H1 (cell line): ENCODE measurements at regions not wholly inside any gene's neighbourhood (a gene's known extent, or its start where the extent isn't known, plus 50 kb on each side); places are given as distances from the start of the nearest gene placed in this dataset.

Source experiments
- CTCF ChIA-PET: fragments of 300-600 bp; sonication (Branson Sonifier 250); formaldehyde crosslinking; loops from one replicate; lab custom pipeline; 2021; ENCODE audit not compliant: partially characterized antibody; lab: Charles Lee
- POLR2A ChIA-PET: fragments of 300-600 bp; sonication (Branson Sonifier 250); formaldehyde crosslinking; loops from one replicate; lab custom pipeline; 2021; ENCODE audit warnings: inconsistent platforms; ENCODE audit not compliant: partially characterized antibody; lab: Charles Lee
- DNase-seq, 2 experiments: peaks; one replicate each; pipeline versions ENCODE4 v3.0.0 to v3.0.0-alpha.2; 2010 to 2022; ENCODE audit warnings: low spot score in 2 of 2, low read depth in 1 of 2, mixed read lengths in 1 of 2
- FAIRE-seq: peaks from 2 replicates; lab custom pipeline; 2011; peaks lifted over from hg19 to GRCh38; lab: Jason Lieb, UNC
- H2AFZ ChIP-seq: 2 replicates; pipeline ENCODE4 v1.8.1; 2012; ENCODE audit warnings: low read length, inconsistent platforms
- H2AK5ac ChIP-seq: 2 replicates; pipeline ENCODE4 v1.6.1; 2013; ENCODE audit warnings: low read depth, low read length
- H2BK120ac ChIP-seq: replicated peaks from 2 replicates; pipeline ENCODE3; 2013; ENCODE audit warnings: low read depth, low read length, inconsistent platforms
- H2BK12ac ChIP-seq: 2 replicates; pipeline ENCODE4 v1.6.1; 2013; ENCODE audit warnings: low read depth, low read length
- H2BK15ac ChIP-seq: 2 replicates; pipeline ENCODE4 v1.6.1; 2013; ENCODE audit warnings: low read length
- H2BK20ac ChIP-seq: 2 replicates; pipeline ENCODE4 v1.6.1; 2013; ENCODE audit warnings: low read length
- H2BK5ac ChIP-seq: 2 replicates; pipeline ENCODE4 v1.6.1; 2013; ENCODE audit warnings: low read depth, low read length
- H3K14ac ChIP-seq: 2 replicates; pipeline ENCODE4 v1.6.1; 2013; ENCODE audit warnings: inconsistent platforms; ENCODE audit not compliant: insufficient read length
- H3K18ac ChIP-seq: 2 replicates; pipeline ENCODE4 v1.6.1; 2013; ENCODE audit warnings: low read length; ENCODE audit errors: extremely low read depth
- H3K23ac ChIP-seq: 2 replicates; pipeline ENCODE4 v1.6.1; 2013; ENCODE audit warnings: inconsistent platforms; ENCODE audit not compliant: insufficient read length
- H3K23me2 ChIP-seq: 2 replicates; pipeline ENCODE4 v1.6.1; 2013; ENCODE audit warnings: low read depth, low read length
- H3K27ac ChIP-seq: 2 replicates; pipeline ENCODE4 v1.6.1; 2011; ENCODE audit warnings: low read depth, low read length, inconsistent platforms
- H3K27me3 ChIP-seq, 4 experiments: replicated peaks in 1 of 4; 1 replicate in 1 of 4; 2 replicates in 3 of 4; pipeline versions ENCODE4 v1.6.1 to v1.8.1; 2011 to 2013; ENCODE audit warnings: low read length in 3 of 4, mild to moderate bottlenecking in 3 of 4, inconsistent platforms in 2 of 4, mixed read lengths in 2 of 4, moderate library complexity in 1 of 4; ENCODE audit not compliant: control insufficient read depth in 3 of 4, insufficient read depth in 3 of 4; ENCODE audit errors: extremely low read depth in 1 of 4
- H3K36me3 ChIP-seq, 4 experiments: 2 replicates each; pipeline versions ENCODE4 v1.6.1 to v1.8.1; 2011 to 2013; ENCODE audit warnings: mild to moderate bottlenecking in 4 of 4, low read length in 3 of 4, moderate library complexity in 2 of 4, control low read depth in 1 of 4, inconsistent platforms in 1 of 4; ENCODE audit not compliant: insufficient read depth in 4 of 4, control insufficient read depth in 2 of 4
- H3K4ac ChIP-seq: replicated peaks from 2 replicates; pipeline ENCODE3; 2013; ENCODE audit warnings: low read length, low read depth, mixed read lengths, inconsistent platforms; ENCODE audit not compliant: insufficient read length
- H3K4me1 ChIP-seq, 4 experiments: replicated peaks in 1 of 4; 1 replicate in 1 of 4; 2 replicates in 3 of 4; pipeline versions ENCODE4 v1.6.1 to v1.8.1; 2011 to 2013; ENCODE audit warnings: low read length in 3 of 4, inconsistent platforms in 2 of 4, mixed read lengths in 1 of 4; ENCODE audit not compliant: insufficient read depth in 4 of 4, control insufficient read depth in 3 of 4
- H3K4me2 ChIP-seq, 2 experiments: 2 replicates each; pipeline versions ENCODE4 v1.6.1 to v1.8.1; 2011 to 2013; ENCODE audit warnings: low read depth in 2 of 2, low read length in 2 of 2, control low read depth in 1 of 2, inconsistent platforms in 1 of 2, mild to moderate bottlenecking in 1 of 2; ENCODE audit not compliant: insufficient read depth in 1 of 2
- H3K4me3 ChIP-seq, 4 experiments: fragments of 200-600, 300-600 bp in 1 of 4; sonication (generic), shearing (Covaris generic), sonication (Bioruptor Twin) in 1 of 4; 2 replicates each; pipeline versions ENCODE4 v1.5.1 to v1.8.1; 2011 to 2016; ENCODE audit warnings: low read length in 4 of 4, low read depth in 3 of 4, control low read depth in 2 of 4, inconsistent platforms in 2 of 4, mild to moderate bottlenecking in 2 of 4, mixed read lengths in 1 of 4, moderate library complexity in 1 of 4; ENCODE audit not compliant: insufficient read depth in 2 of 4; ENCODE audit errors: extremely low read depth in 1 of 4
- H3K56ac ChIP-seq: replicated peaks from 2 replicates; pipeline ENCODE3; 2013; ENCODE audit warnings: low read depth, mild to moderate bottlenecking, mixed read lengths, low read length, inconsistent platforms; ENCODE audit not compliant: insufficient read length
- H3K79me1 ChIP-seq: 2 replicates; pipeline ENCODE4 v1.6.1; 2013; ENCODE audit warnings: low read depth, low read length, control low read depth
- H3K79me2 ChIP-seq, 2 experiments: 2 replicates each; pipeline versions ENCODE4 v1.6.1 to v1.8.1; 2012 to 2013; ENCODE audit warnings: low read length in 2 of 2, mild to moderate bottlenecking in 2 of 2, inconsistent platforms in 1 of 2; ENCODE audit not compliant: insufficient read depth in 2 of 2, control insufficient read depth in 1 of 2
- H3K9ac ChIP-seq, 4 experiments: replicated peaks in 1 of 4; 1 replicate in 1 of 4; 2 replicates in 3 of 4; pipeline versions ENCODE4 v1.6.1 to v1.8.1; 2011 to 2013; ENCODE audit warnings: low read depth in 3 of 4, low read length in 3 of 4, control low read depth in 2 of 4, mild to moderate bottlenecking in 2 of 4, moderate library complexity in 2 of 4, inconsistent platforms in 1 of 4; ENCODE audit errors: extremely low read depth in 1 of 4
- H3K9me3 ChIP-seq, 2 experiments: 2 replicates each; pipeline versions ENCODE4 v1.6.1 to v1.8.1; 2012 to 2013; ENCODE audit warnings: mild to moderate bottlenecking in 2 of 2, moderate library complexity in 2 of 2, control low read depth in 1 of 2, inconsistent platforms in 1 of 2, low read depth in 1 of 2, low read length in 1 of 2, mixed read lengths in 1 of 2; ENCODE audit not compliant: insufficient read depth in 2 of 2
- H4K20me1 ChIP-seq, 2 experiments: replicated peaks in 1 of 2; 2 replicates each; pipeline versions ENCODE3 to v1.8.1; 2011 to 2013; ENCODE audit warnings: inconsistent platforms in 2 of 2, low read length in 2 of 2, mild to moderate bottlenecking in 1 of 2; ENCODE audit not compliant: insufficient read depth in 2 of 2, control insufficient read depth in 1 of 2
- H4K5ac ChIP-seq: 2 replicates; pipeline ENCODE4 v1.6.1; 2013; ENCODE audit warnings: low read length, low read depth, mixed read lengths, inconsistent platforms; ENCODE audit not compliant: insufficient read length
- H4K8ac ChIP-seq: 2 replicates; pipeline ENCODE4 v1.8.0; 2013; ENCODE audit warnings: mild to moderate bottlenecking, moderate library complexity, low read length, inconsistent platforms; ENCODE audit not compliant: insufficient read depth; ENCODE audit errors: extremely low read depth
- H4K91ac ChIP-seq: replicated peaks from 2 replicates; pipeline ENCODE3; 2013; ENCODE audit warnings: low read length, mixed read lengths, inconsistent platforms; ENCODE audit not compliant: insufficient read length
- BACH1 ChIP-seq: IDR thresholded peaks from 2 replicates; pipeline ENCODE4 v1.6.1; 2012; ENCODE audit warnings: low read length, improper control_type of control experiment
- BCL11A ChIP-seq, 2 experiments: IDR thresholded peaks; one replicate each; pipeline ENCODE4 v1.6.1; 2011; ENCODE audit warnings: low read depth in 2 of 2, low read length in 2 of 2, mild to moderate bottlenecking in 2 of 2
- CTBP2 ChIP-seq: IDR thresholded peaks from 2 replicates; pipeline ENCODE4 v1.7.0; 2011; ENCODE audit warnings: borderline replicate concordance, mild to moderate bottlenecking, moderate library complexity, mixed read lengths, low read length; ENCODE audit not compliant: insufficient read depth, insufficient read length
- GABPA ChIP-seq: IDR thresholded peaks from 2 replicates; pipeline ENCODE4 v1.6.1; 2011; ENCODE audit warnings: mild to moderate bottlenecking, low read length, moderate library complexity, borderline replicate concordance; ENCODE audit not compliant: insufficient read depth
- JUN ChIP-seq: IDR thresholded peaks from 2 replicates; pipeline ENCODE4 v1.6.1; 2011; ENCODE audit warnings: low read depth, mild to moderate bottlenecking, improper control_type of control experiment, low read length
- PHF8 ChIP-seq: fragments of 200-600 bp; sonication (generic); conservative IDR thresholded peaks from 2 replicates; pipeline ENCODE4 v1.7.1; 2012; ENCODE audit warnings: low read depth, mild to moderate bottlenecking, inconsistent platforms, low read length, moderate library complexity
- SP2 ChIP-seq: IDR thresholded peaks from 2 replicates; pipeline ENCODE4 v1.6.1; 2012; ENCODE audit warnings: mild to moderate bottlenecking, low read length, inconsistent platforms
- TEAD4 ChIP-seq: IDR thresholded peaks from 2 replicates; pipeline ENCODE4 v1.6.1; 2012; ENCODE audit warnings: low read depth, low read length, inconsistent platforms, mixed read lengths

- no peak overlapping the region for H3K23ac ChIP-seq
- H3K56ac ChIP-seq: no peak overlapping the region
- ChIA-PET POLR2A (interaction anchor here (1.3 kb wide), 1 partner anchor 13 kb away, joined by 3 read pairs; no protein-coding TSS in a partner anchor), CTCF (interaction anchor here (1.3 to 10.1 kb wide), 3 partner anchors 16 to 366 kb away, joined by 3 to 68 read pairs (median 4); no protein-coding TSS in a partner anchor)
- H2AK5ac ChIP-seq: no peak overlapping the region
- H3K23me2 ChIP-seq: no peaks in the 10 kb centered on the region
- no peak overlapping the region for H2BK20ac ChIP-seq
- H3K27ac ChIP-seq: no peak overlapping the region
- H4K91ac ChIP-seq: no peak overlapping the region
- H2AFZ ChIP-seq: no peak overlapping the region
- H4K8ac ChIP-seq: no peak overlapping the region
- peaks cover 0 to 3% (median 0%) of the 10 kb centered on the region in 4 experiments; a peak in 1 of 7 replicates for H3K4me1 ChIP-seq
- no peaks in the 10 kb centered on the region for H3K79me2 ChIP-seq
- H2BK5ac ChIP-seq: no peak overlapping the region
- H3K27me3 ChIP-seq: no peaks in the 10 kb centered on the region
- no peak overlapping the region for H3K4ac ChIP-seq
- no peaks in the 10 kb centered on the region for H3K79me1 ChIP-seq
- DNase-seq (no peak), FAIRE-seq (no peak)
- no peak overlapping the region for H3K9ac ChIP-seq
- H3K4me2 ChIP-seq: no peak overlapping the region
- no peak overlapping the region for H2BK12ac ChIP-seq
- H4K20me1 ChIP-seq: no peaks in the 10 kb centered on the region
- H4K5ac ChIP-seq: no peak overlapping the region
- no peak overlapping the region for H3K4me3 ChIP-seq
- no peak overlapping the region for H3K14ac ChIP-seq
- H2BK120ac ChIP-seq: no peak overlapping the region
- no peak overlapping the region for H3K18ac ChIP-seq
- no peaks in the 10 kb centered on the region for H3K36me3 ChIP-seq
- H3K9me3 ChIP-seq: no peaks in the 10 kb centered on the region; a peak in 2 of 4 replicates
- TF ChIP-seq CTBP2: no peak
- no peak for TF ChIP-seq GABPA
- TF ChIP-seq BCL11A (IDR thresholded peaks at IDR 0.05; ENCODE audit: low read depth in 2 of 2, low read length in 2 of 2): no peak
- no peak for TF ChIP-seq SP2
- TF ChIP-seq JUN: no peak
- TF ChIP-seq TEAD4: no peak
- no peak for TF ChIP-seq BACH1
- TF ChIP-seq PHF8: no peak
- no peak overlapping the region for H2BK15ac ChIP-seq
These were observed 81.5 kb upstream of the PTPN13 start for GRCh38 chr4:86512631-86513030.
